ENCODE measurements at regions not wholly inside any gene's neighbourhood (a gene's known extent, or its start where the extent isn't known, plus 50 kb on each side); places are given as distances from the start of the nearest gene placed in this dataset.

- TF ChIP-seq E2F1 (CRISPR knock-in tag; IDR thresholded peaks at IDR 0.05) (no peak), HMGA2 (CRISPR knock-in tag; IDR thresholded peaks at IDR 0.05) (no peak), SMAD4 (CRISPR knock-in tag; IDR thresholded peaks at IDR 0.05) (no peak), ATF1 (CRISPR knock-in tag; IDR thresholded peaks at IDR 0.05) (no peak)
These were observed 95.9 kb upstream of the PRR20G start (continued) for GRCh38 chr3:127383656-127384179.

GRCh38 chr3:127377801-127378655, 90.2 kb upstream of the PRR20G start:
- Mint-ChIP-seq H3K27ac (no peak overlapping the region), H3K9me3 (peaks cover 27% of the 10 kb centered on the region), H3K4me1 (peaks cover 5% of the 10 kb centered on the region; the same call in 1 of the 2 replicates), H3K36me3 (0 out of 2 replicates have a peak, but pooled peaks cover 5% of the 10 kb centered on the region), H3K27me3 (ENCODE audit: low read depth) (no peaks in the 10 kb centered on the region; the same call in 1 of the 2 replicates), H3K4me3 (no peak overlapping the region)
- ATAC-seq: no peak
- ChIA-PET POLR2A (no interaction called here), CTCF (no interaction called here)
- TF ChIP-seq IRF2 (CRISPR knock-in tag; IDR thresholded peaks at IDR 0.05; ENCODE audit: borderline replicate concordance, low read depth): no peak
- no peak for TF ChIP-seq SP1 (CRISPR knock-in tag; conservative IDR thresholded peaks at IDR 0.05)
- TF ChIP-seq GRHL2 (CRISPR knock-in tag; IDR thresholded peaks at IDR 0.05; ENCODE audit: insufficient replicate concordance, severe bottlenecking): no peak
- TF ChIP-seq FOXK1 (CRISPR knock-in tag; IDR thresholded peaks at IDR 0.05): no peak
- no peak for TF ChIP-seq ZNF219 (CRISPR knock-in tag; IDR thresholded peaks at IDR 0.05; ENCODE audit: borderline replicate concordance)
- TF ChIP-seq ATF6 (CRISPR knock-in tag; IDR thresholded peaks at IDR 0.05): no peak
- no peak for TF ChIP-seq ZNF396 (CRISPR knock-in tag; IDR thresholded peaks at IDR 0.05; ENCODE audit: borderline replicate concordance)
- no peak for TF ChIP-seq NR2C2 (CRISPR knock-in tag; IDR thresholded peaks at IDR 0.05)
- TF ChIP-seq ZNF281 (CRISPR knock-in tag; IDR thresholded peaks at IDR 0.05): no peak
- no peak for TF ChIP-seq ZNF425 (CRISPR knock-in tag; conservative IDR thresholded peaks at IDR 0.05)
- no peak for TF ChIP-seq ZSCAN18 (CRISPR knock-in tag; IDR thresholded peaks at IDR 0.05)
- TF ChIP-seq E2F1 (CRISPR knock-in tag; IDR thresholded peaks at IDR 0.05): no peak
- TF ChIP-seq FOXJ3 (CRISPR knock-in tag; IDR thresholded peaks at IDR 0.05; ENCODE audit: borderline replicate concordance): no peak
- TF ChIP-seq PREB (CRISPR knock-in tag; IDR thresholded peaks at IDR 0.05; ENCODE audit: borderline replicate concordance): no peak
- TF ChIP-seq EMX1 (CRISPR knock-in tag; IDR thresholded peaks at IDR 0.05): no peak
- no peak for TF ChIP-seq NR1H2 (CRISPR knock-in tag; IDR thresholded peaks at IDR 0.05)
- TF ChIP-seq JUN (CRISPR knock-in tag; IDR thresholded peaks at IDR 0.05): no peak
- TF ChIP-seq ZNF512 (CRISPR knock-in tag; IDR thresholded peaks at IDR 0.05; ENCODE audit: borderline replicate concordance): no peak
- no peak for DNase-seq (ENCODE audit: low spot score)

All from WTC11 (cell line).